Heart left ventricle (tissue), 16 donors: ENCODE measurements at regions not wholly inside any gene's neighbourhood (a gene's known extent, or its start where the extent isn't known, plus 50 kb on each side); places are given as distances from the start of the nearest gene placed in this dataset.

Experiments
- ATAC-seq, 4 donors: fragments of 200-7000 bp; cut with Tn5 transposase; one replicate each; pipeline ENCODE4 v1.9.1; 2020 to 2022; ENCODE audit warnings: moderate library complexity in 4 of 4, mild to moderate bottlenecking in 3 of 4, moderate number of reproducible peaks in 1 of 4
- DNase-seq, 5 donors: peaks; one replicate each; pipeline ENCODE4 v3.0.0-alpha.2; 2020
- H3K27ac ChIP-seq, 12 donors: fragments of 200-600 bp; sonication (generic) in 4 of 12; one replicate each; pipeline versions ENCODE4 v1.5.0 to v1.8.0; 2016 to 2022; ENCODE audit warnings: mild to moderate bottlenecking in 2 of 12
- H3K27me3 ChIP-seq, 9 donors: fragments of 200-600 bp; sonication (generic) in 2 of 9; one replicate each; pipeline versions ENCODE4 v1.5.1 to v1.8.0; 2016 to 2022; ENCODE audit warnings: mild to moderate bottlenecking in 3 of 9
- H3K36me3 ChIP-seq, 9 donors: fragments of 200-600 bp; sonication (generic) in 2 of 9; one replicate each; pipeline versions ENCODE4 v1.5.0 to v1.8.0; 2018 to 2022; ENCODE audit warnings: mild to moderate bottlenecking in 2 of 9
- H3K4me1 ChIP-seq, 12 donors: fragments of 200-600 bp; sonication (generic) in 4 of 12; one replicate each; pipeline versions ENCODE4 v1.5.0 to v1.8.0; 2016 to 2022; ENCODE audit warnings: mild to moderate bottlenecking in 3 of 12
- H3K4me3 ChIP-seq, 12 donors: fragments of 200-600 bp; sonication (generic) in 4 of 12; one replicate each; pipeline versions ENCODE4 v1.5.0 to v1.8.0; 2017 to 2022; ENCODE audit warnings: mild to moderate bottlenecking in 9 of 12, moderate library complexity in 4 of 12
- H3K9me3 ChIP-seq, 12 donors: fragments of 200-600 bp; sonication (generic) in 4 of 12; one replicate each; pipeline versions ENCODE4 v1.5.0 to v1.8.0; 2016 to 2022; ENCODE audit warnings: mild to moderate bottlenecking in 1 of 12
- CTCF ChIP-seq, 12 donors: fragments of 200-600 bp; sonication (generic) in 4 of 12; IDR thresholded peaks; one replicate each; pipeline versions ENCODE4 v1.5.0 to v1.8.0; 2018 to 2022; ENCODE audit warnings: antibody characterized with exemption in 12 of 12, mild to moderate bottlenecking in 5 of 12
- POLR2A ChIP-seq, 2 donors: fragments of 450-650 bp; IDR thresholded peaks; one replicate each; pipeline ENCODE4 v1.6.1; 2017; ENCODE audit warnings: antibody characterized with exemption in 2 of 2, mild to moderate bottlenecking in 2 of 2, moderate library complexity in 2 of 2
- WGBS, 4 donors: extraction: QIAGEN DNeasy Blood & Tissue Kit in 2 of 4; methylation state at CpG; one replicate each; pipeline versions ENCODE4 v1.1.5 to v1.1.7; 2013 to 2018; 5-methylcytosine and 5-hydroxymethylcytosine counted together
- intact Hi-C, 10 donors: fragments of 100-400 bp; cut with DNase I; formaldehyde crosslinking; loops; one replicate each; pipeline versions ENCODE4 v1.11.1 to v1.14.2; 2022
- donor health status: ischemic (EF 13 %, LVEDD 7.1; RV severe dilation, severe dysfunction).
- donor health status: healthy with polysubstance abuse.
- donor health status: DM: no; HTN: yes; CAD: no.
- donor health status: DM: no; HTN: no; CAD: no.
- donor health status: ischemic (EF 25% LVEDD 6.9; RV normal size, moderate dysfunction).
- donor health status: ischemic (EF 25% LVEDD 5.7; RV mildly dilated, moderate dysfunction).
- donor health status: healthy.
- donor health status: DM: yes; HTN: yes; CAD: no.
- donor health status: ischemic (EF 35%, LVEDD 5.7; RV mildly dilated, moderate dysfunction).
- donor health status: nonischemic (EF 11% LVEDD 7.7; RV severe dilation, severe dysfunction).
- donor health status: DM: yes; HTN: yes; CAD: no.
- donor health status: PGD.
- donor health status: ischemic (EF 29% LVEDD 5.4; RV normal size, mild dysfunction).
- donor health status: nonischemic (EF 23%, LVEDD 6.1; RV moderate dilation, normal function).

- DNase-seq (no peak), ATAC-seq (no peak)
- TF ChIP-seq CTCF (IDR thresholded peaks at IDR 0.05) (no peak), POLR2A (IDR thresholded peaks at IDR 0.05) (no peak)
- H3K27ac ChIP-seq = no peak overlapping the region
- no peak overlapping the region for H3K4me3 ChIP-seq
- H3K9me3 ChIP-seq = peaks cover 0 to 3% (median 0%) of the 10 kb centered on the region in 12 donors
- intact Hi-C loops = no loop called here
- peaks cover 0 to 12% (median 0%) of the 10 kb centered on the region in 12 donors for H3K4me1 ChIP-seq
- no peaks in the 10 kb centered on the region for H3K36me3 ChIP-seq
- no peaks in the 10 kb centered on the region for H3K27me3 ChIP-seq
- WGBS, 4 donors = 75 to 83% (median 79%) methylated on average over 10 of the region's 10 CpGs
Observed at GRCh38 chr14:71418532-71419245, 511.4 kb downstream of the PCNX1 start.

- 96 to 99% (median 97%) methylated on average over 2 of the region's 2 CpGs for WGBS, 4 donors
- no peaks in the 10 kb centered on the region for H3K4me1 ChIP-seq
- DNase-seq (no peak), ATAC-seq (no peak)
- TF ChIP-seq POLR2A (IDR thresholded peaks at IDR 0.05) (no peak), CTCF (IDR thresholded peaks at IDR 0.05) (no peak)
- no peak overlapping the region for H3K4me3 ChIP-seq
- H3K9me3 ChIP-seq = peaks cover 0 to 43% (median 23%) of the 10 kb centered on the region in 12 donors
- H3K27me3 ChIP-seq = no peaks in the 10 kb centered on the region
- no peaks in the 10 kb centered on the region for H3K36me3 ChIP-seq
- no peak overlapping the region for H3K27ac ChIP-seq
- intact Hi-C loops = no loop called here
Observed at GRCh38 chr14:71423481-71423880, 508.7 kb upstream of the RGS6 start.

GRCh38 chr14:71424941-71425340 lies 507.3 kb upstream of the RGS6 start:
- ATAC-seq = no peak
- DNase-seq = no peak
- intact Hi-C loops = no loop called here
- no peaks in the 10 kb centered on the region for H3K36me3 ChIP-seq
- TF ChIP-seq POLR2A (IDR thresholded peaks at IDR 0.05) (no peak), CTCF (IDR thresholded peaks at IDR 0.05) (no peak)
- no peaks in the 10 kb centered on the region for H3K27me3 ChIP-seq
- no peaks in the 10 kb centered on the region for H3K4me1 ChIP-seq
- peaks cover 0 to 43% (median 23%) of the 10 kb centered on the region in 12 donors for H3K9me3 ChIP-seq
- peak overlapping the region in 1 of 12 donors; percentile 58 for H3K27ac ChIP-seq
- H3K4me3 ChIP-seq = no peak overlapping the region

GRCh38 chr14:71426001-71426400 lies 506.2 kb upstream of the RGS6 start:
- TF ChIP-seq POLR2A (IDR thresholded peaks at IDR 0.05) (no peak), CTCF (IDR thresholded peaks at IDR 0.05) (no peak)
- ATAC-seq (no peak), DNase-seq (no peak)
- 69 to 99% (median 97%) methylated on average over 2 of the region's 2 CpGs for WGBS, 4 donors
- no peak overlapping the region for H3K4me3 ChIP-seq
- no peaks in the 10 kb centered on the region for H3K27me3 ChIP-seq
- H3K4me1 ChIP-seq = no peaks in the 10 kb centered on the region
- H3K27ac ChIP-seq = no peak overlapping the region
- H3K9me3 ChIP-seq = peaks cover 0 to 43% (median 23%) of the 10 kb centered on the region in 12 donors
- intact Hi-C loops = no loop called here
- no peaks in the 10 kb centered on the region for H3K36me3 ChIP-seq
